IMR-90 (cell line): ENCODE measurements at regions not wholly inside any gene's neighbourhood (a gene's known extent, or its start where the extent isn't known, plus 50 kb on each side); places are given as distances from the start of the nearest gene placed in this dataset.

Source experiments
- ATAC-seq: fragments of 200-7000 bp; cut with Tn5 transposase; 2 replicates; pipeline ENCODE4 v1.9.1; 2020; ENCODE audit warnings: low read depth, mild to moderate bottlenecking, moderate library complexity
- BruUV-seq: library from RNA; stranded (reverse); fragments of 400-500 nt; replicated peaks from 2 replicates; lab custom pipeline; 2021; lab: Mats Ljungman, UMichigan
- CTCF ChIA-PET: fragments of 300-600 bp; formaldehyde crosslinking; extraction: SDS; loops from one replicate; lab custom pipeline; 2021; ENCODE audit warnings: antibody characterized with exemption; lab: Yijun Ruan, JAX
- POLR2A ChIA-PET: fragments of 300-600 bp; sonication (Branson Sonifier 250); formaldehyde crosslinking; loops from one replicate; lab custom pipeline; 2022; ENCODE audit warnings: antibody characterized with exemption; ENCODE audit not compliant: unreplicated experiment; lab: Charles Lee
- DNase-seq: peaks from one replicate; pipeline ENCODE4 v3.0.0; 2013
- H2AFZ ChIP-seq: replicated peaks from 2 replicates; pipeline ENCODE3; 2013; ENCODE audit warnings: low read length, mild to moderate bottlenecking; ENCODE audit not compliant: poor library complexity
- H2AK5ac ChIP-seq: 2 replicates; pipeline ENCODE4 v1.6.1; 2013; ENCODE audit warnings: low read depth, low read length, inconsistent platforms
- H2AK9ac ChIP-seq: replicated peaks from 2 replicates; pipeline ENCODE3; 2013; ENCODE audit warnings: mild to moderate bottlenecking, low read depth, low read length, moderate library complexity; ENCODE audit not compliant: poor library complexity
- H2BK120ac ChIP-seq: 2 replicates; pipeline ENCODE4 v1.6.1; 2013; ENCODE audit warnings: low read depth, low read length, inconsistent platforms
- H2BK15ac ChIP-seq: 3 replicates; pipeline ENCODE4 v1.6.1; 2013; ENCODE audit warnings: low read depth, low read length, inconsistent platforms
- H2BK20ac ChIP-seq: 2 replicates; pipeline ENCODE4 v1.6.1; 2013; ENCODE audit warnings: low read depth, mild to moderate bottlenecking, inconsistent platforms, low read length, moderate library complexity
- H2BK5ac ChIP-seq: 2 replicates; pipeline ENCODE4 v1.6.1; 2013; ENCODE audit warnings: mild to moderate bottlenecking, low read depth, low read length, inconsistent platforms; ENCODE audit not compliant: poor library complexity, severe bottlenecking
- H3K14ac ChIP-seq: replicated peaks from 2 replicates; pipeline ENCODE4 v1.6.1; 2013; ENCODE audit warnings: low read depth, low read length, inconsistent platforms
- H3K18ac ChIP-seq: 2 replicates; pipeline ENCODE4 v1.6.1; 2013; ENCODE audit warnings: low read depth, low read length, control low read depth
- H3K23ac ChIP-seq: 2 replicates; pipeline ENCODE4 v1.6.1; 2013; ENCODE audit warnings: low read depth, low read length, inconsistent platforms
- H3K27ac ChIP-seq: 2 replicates; pipeline ENCODE4 v1.5.1; 2013; ENCODE audit warnings: mild to moderate bottlenecking, control low read depth, low read length; ENCODE audit not compliant: insufficient read depth
- H3K27me3 ChIP-seq: 2 replicates; pipeline ENCODE4 v1.6.1; 2013; ENCODE audit warnings: low read length; ENCODE audit not compliant: control insufficient read depth, insufficient read depth
- H3K36me3 ChIP-seq: 2 replicates; pipeline ENCODE4 v1.6.1; 2013; ENCODE audit warnings: low read length, mixed read lengths; ENCODE audit not compliant: control insufficient read depth, insufficient read depth
- H3K4ac ChIP-seq: 2 replicates; pipeline ENCODE4 v1.6.1; 2013; ENCODE audit warnings: low read depth, low read length, inconsistent platforms
- H3K4me1 ChIP-seq: 2 replicates; pipeline ENCODE4 v1.6.1; 2013; ENCODE audit warnings: low read length, mixed read lengths; ENCODE audit not compliant: control insufficient read depth, insufficient read depth
- H3K4me2 ChIP-seq: 2 replicates; pipeline ENCODE4 v1.6.1; 2013; ENCODE audit warnings: low read depth, mild to moderate bottlenecking, control low read depth, low read length, moderate library complexity
- H3K4me3 ChIP-seq: 2 replicates; pipeline ENCODE4 v1.5.1; 2013; ENCODE audit warnings: low read depth, mild to moderate bottlenecking, control low read depth, low read length, moderate library complexity; ENCODE audit not compliant: insufficient read depth
- H3K56ac ChIP-seq: 2 replicates; pipeline ENCODE4 v1.6.1; 2013; ENCODE audit warnings: low read length, inconsistent platforms; ENCODE audit not compliant: insufficient read depth; ENCODE audit errors: extremely low read depth
- H3K79me1 ChIP-seq, 2 experiments: 2 replicates each; pipeline ENCODE4 v1.6.1; 2013; ENCODE audit warnings: low read length in 2 of 2, inconsistent platforms in 1 of 2, low read depth in 1 of 2
- H3K9ac ChIP-seq: 2 replicates; pipeline ENCODE4 v1.6.1; 2013; ENCODE audit warnings: low read depth, low read length, control low read depth
- H3K9me1 ChIP-seq: 2 replicates; pipeline ENCODE4 v1.6.1; 2013; ENCODE audit warnings: low read length, inconsistent platforms; ENCODE audit not compliant: insufficient read depth
- H3K9me3 ChIP-seq: 2 replicates; pipeline ENCODE4 v1.6.1; 2013; ENCODE audit warnings: low read length; ENCODE audit not compliant: control insufficient read depth, insufficient read depth
- H4K20me1 ChIP-seq: 2 replicates; pipeline ENCODE4 v1.6.1; 2013; ENCODE audit warnings: low read length, inconsistent platforms; ENCODE audit not compliant: insufficient read depth
- H4K5ac ChIP-seq: 2 replicates; pipeline ENCODE4 v1.6.1; 2013; ENCODE audit warnings: mild to moderate bottlenecking, low read depth, low read length, control low read depth
- H4K8ac ChIP-seq, 2 experiments: 2 replicates each; pipeline ENCODE4 v1.6.1; 2013; ENCODE audit warnings: low read depth in 2 of 2, low read length in 2 of 2, control low read depth in 1 of 2, inconsistent platforms in 1 of 2
- H4K91ac ChIP-seq: 2 replicates; pipeline ENCODE4 v1.6.1; 2013; ENCODE audit warnings: low read depth, low read length, inconsistent platforms; ENCODE audit not compliant: insufficient read depth
- BHLHE40 ChIP-seq: fragments of 150-350 bp; IDR thresholded peaks from 2 replicates; pipeline ENCODE4 v1.6.1; 2016; ENCODE audit warnings: mild to moderate bottlenecking, low read depth, low read length
- CHD1 ChIP-seq: IDR thresholded peaks from 2 replicates; pipeline ENCODE4 v1.6.1; 2012; ENCODE audit warnings: low read depth, low read length, improper control_type of control experiment
- CTCF ChIP-seq: conservative IDR thresholded peaks from 2 replicates; pipeline ENCODE4 v1.5.1; 2012; ENCODE audit warnings: mild to moderate bottlenecking, low read depth, low read length, improper control_type of control experiment
- MAZ ChIP-seq: IDR thresholded peaks from 2 replicates; pipeline ENCODE4 v1.6.1; 2012; ENCODE audit warnings: low read depth, mild to moderate bottlenecking, low read length, improper control_type of control experiment, moderate library complexity, borderline replicate concordance
- MXI1 ChIP-seq: IDR thresholded peaks from 2 replicates; pipeline ENCODE4 v1.6.1; 2012; ENCODE audit warnings: low read depth, mild to moderate bottlenecking, low read length, moderate library complexity, borderline replicate concordance
- POLR2A ChIP-seq: IDR thresholded peaks from 2 replicates; pipeline ENCODE4 v1.6.1; 2012; ENCODE audit warnings: mild to moderate bottlenecking, low read depth, low read length
- RAD21 ChIP-seq: IDR thresholded peaks from 2 replicates; pipeline ENCODE4 v1.6.1; 2012; ENCODE audit warnings: low read length, improper control_type of control experiment
- WGBS, 2 experiments: methylation state at CpG; one replicate each; pipeline versions ENCODE4 v1.1.5 to v1.1.7; 2013; ENCODE audit warnings: missing lambda C conversion rate in 2 of 2; ENCODE audit not compliant: insufficient read length in 1 of 2; ENCODE audit errors: extremely low coverage in 2 of 2; 5-methylcytosine and 5-hydroxymethylcytosine counted together
- dilution Hi-C: fragments of 300-500 bp; cut with HindIII; formaldehyde crosslinking; loops from one replicate; pipeline ENCODE4 v1.14.3; 2018; ENCODE audit warnings: low sequenced_read_pairs; ENCODE audit not compliant: unreplicated experiment
- in situ Hi-C: fragments of 300-500 bp; cut with MboI; formaldehyde crosslinking; loops from 3 replicates; pipeline ENCODE4 v1.14.3; 2019; ENCODE audit warnings: low sequenced_read_pairs, inconsistent platforms, mixed read lengths
- intact Hi-C: fragments of 100-400 bp; cut with micrococcal nuclease; formaldehyde crosslinking; loops from 2 replicates; pipeline ENCODE4 v1.10.0; 2022

DNA sequence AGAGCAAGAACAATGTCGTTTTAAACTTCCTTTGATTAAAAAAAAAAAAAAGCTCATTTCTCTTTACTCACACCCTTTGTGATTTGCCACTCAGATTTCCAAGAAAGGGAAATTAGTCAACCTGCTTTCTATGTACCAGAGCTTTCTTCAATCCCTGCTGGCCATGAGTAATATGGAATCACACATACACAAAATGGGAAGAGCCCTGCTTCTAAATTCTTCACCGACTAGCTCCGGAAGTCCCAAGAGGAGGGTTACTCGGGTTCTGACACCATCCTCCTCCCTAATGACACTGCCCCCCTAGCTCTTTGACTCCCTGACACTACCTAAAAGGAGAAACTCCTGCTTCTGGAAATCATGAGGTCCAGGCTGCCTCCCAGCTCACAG, 81.8 kb upstream of the SFMBT2 start:
- no peak overlapping the region for H3K14ac ChIP-seq
- no peak overlapping the region for H3K4me3 ChIP-seq
- no TSS peak for BruUV-seq
- no peaks in the 10 kb centered on the region for H3K79me1 ChIP-seq
- no peaks in the 10 kb centered on the region for H3K27me3 ChIP-seq
- dilution Hi-C loops (no loop called here), in situ Hi-C loops (no loop called here), intact Hi-C loops (no loop called here)
- no peak for TF ChIP-seq CHD1
- TF ChIP-seq RAD21, result no peak
- TF ChIP-seq MXI1, result no peak
- TF ChIP-seq BHLHE40, result no peak
- no peak for TF ChIP-seq POLR2A
- no peak for TF ChIP-seq MAZ
- no peak for TF ChIP-seq CTCF
- DNase-seq (no peak), ATAC-seq (no peak)
- CTCF ChIA-PET, result no interaction called here
- H3K9ac ChIP-seq, result no peak overlapping the region
- no peak overlapping the region for H4K8ac ChIP-seq
- H4K20me1 ChIP-seq, result no peaks in the 10 kb centered on the region
- H3K27ac ChIP-seq, result no peak overlapping the region
- H3K56ac ChIP-seq, result no peak overlapping the region
- H3K9me3 ChIP-seq, result no peaks in the 10 kb centered on the region
- no peak overlapping the region for H2BK20ac ChIP-seq
- no peak overlapping the region for H3K4ac ChIP-seq
- no peaks in the 10 kb centered on the region for H3K36me3 ChIP-seq
- H4K5ac ChIP-seq, result no peak overlapping the region
- H2AFZ ChIP-seq, result no peak overlapping the region
- no peak overlapping the region for H2BK5ac ChIP-seq
- H3K9me1 ChIP-seq, result no peaks in the 10 kb centered on the region
- H2AK9ac ChIP-seq, result no peak overlapping the region
- H2BK15ac ChIP-seq, result no peak overlapping the region
- H2BK120ac ChIP-seq, result no peak overlapping the region
- H3K18ac ChIP-seq, result no peak overlapping the region
- 33% methylated on average over 1 of the region's 4 CpGs; no CpG with 5 or more reads in 1 of the 2 experiments for WGBS, 2 experiments
- no peak overlapping the region for H4K91ac ChIP-seq
- no peak overlapping the region for H3K4me2 ChIP-seq
- POLR2A ChIA-PET, result no interaction called here
- no peak overlapping the region for H3K23ac ChIP-seq
- H2AK5ac ChIP-seq, result no peak overlapping the region
- H3K4me1 ChIP-seq, result no peaks in the 10 kb centered on the region
